ENCODE measurements at regions not wholly inside any gene's neighbourhood (a gene's known extent, or its start where the extent isn't known, plus 50 kb on each side); places are given as distances from the start of the nearest gene placed in this dataset.

DNA sequence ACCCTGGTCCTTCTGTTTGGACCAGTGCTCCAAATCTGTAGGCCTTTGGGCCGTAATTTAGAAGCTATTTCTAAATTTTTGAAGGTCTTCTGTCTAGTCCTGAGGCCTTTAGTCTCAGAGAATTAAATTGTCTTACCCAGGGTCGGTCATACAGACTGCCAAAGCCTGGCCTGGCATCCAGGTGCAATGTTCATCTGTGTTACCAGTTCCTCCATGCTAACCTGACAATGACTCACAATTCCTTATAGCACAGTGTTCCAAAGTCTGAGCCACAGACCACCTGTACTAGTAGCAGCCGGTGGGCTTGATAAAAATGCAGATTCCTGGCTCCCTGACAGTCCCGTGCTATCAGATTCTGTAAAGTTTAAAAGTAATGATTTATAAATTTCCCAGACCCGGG, 77.7 kb upstream of the MAP4K3 start:
- Histone ChIP-seq H3K9ac (ENCODE audit: low read length) (no peak overlapping the region), H3K9me2 (replicated peaks; ENCODE audit: insufficient read depth, low read length) (no peaks in the 10 kb centered on the region), H3K79me2 (ENCODE audit: low read length) (no peaks in the 10 kb centered on the region), H3K4me2 (ENCODE audit: low read depth, low read length) (no peak overlapping the region), H3K36me3 (replicated peaks; ENCODE audit: insufficient read depth, low read length) (no peaks in the 10 kb centered on the region), H3K4me1 (ENCODE audit: low read length) (peaks cover 11% of the 10 kb centered on the region), H4K20me1 (ENCODE audit: insufficient read depth, low read length) (no peaks in the 10 kb centered on the region), H3K27me3 (replicated peaks; ENCODE audit: insufficient read depth, low read length) (no peaks in the 10 kb centered on the region), H3K27ac (ENCODE audit: low read length) (no peak overlapping the region), H3F3A (ENCODE audit: insufficient read depth, low read length) (no peaks in the 10 kb centered on the region), H3K9me3 (replicated peaks; ENCODE audit: insufficient read depth, low read length) (no peaks in the 10 kb centered on the region), H3K4me3 (ENCODE audit: low read length) (no peak overlapping the region), H2AFZ (ENCODE audit: low read length) (no peak overlapping the region)
- TF ChIP-seq EZH2 (optimal IDR thresholded peaks at IDR 0.05; ENCODE audit: low read depth, low read length) (no peak), EZH2phosphoT487 (IDR thresholded peaks at IDR 0.05; ENCODE audit: low read length) (no peak)
- TF ChIP-seq, protein P1, sequence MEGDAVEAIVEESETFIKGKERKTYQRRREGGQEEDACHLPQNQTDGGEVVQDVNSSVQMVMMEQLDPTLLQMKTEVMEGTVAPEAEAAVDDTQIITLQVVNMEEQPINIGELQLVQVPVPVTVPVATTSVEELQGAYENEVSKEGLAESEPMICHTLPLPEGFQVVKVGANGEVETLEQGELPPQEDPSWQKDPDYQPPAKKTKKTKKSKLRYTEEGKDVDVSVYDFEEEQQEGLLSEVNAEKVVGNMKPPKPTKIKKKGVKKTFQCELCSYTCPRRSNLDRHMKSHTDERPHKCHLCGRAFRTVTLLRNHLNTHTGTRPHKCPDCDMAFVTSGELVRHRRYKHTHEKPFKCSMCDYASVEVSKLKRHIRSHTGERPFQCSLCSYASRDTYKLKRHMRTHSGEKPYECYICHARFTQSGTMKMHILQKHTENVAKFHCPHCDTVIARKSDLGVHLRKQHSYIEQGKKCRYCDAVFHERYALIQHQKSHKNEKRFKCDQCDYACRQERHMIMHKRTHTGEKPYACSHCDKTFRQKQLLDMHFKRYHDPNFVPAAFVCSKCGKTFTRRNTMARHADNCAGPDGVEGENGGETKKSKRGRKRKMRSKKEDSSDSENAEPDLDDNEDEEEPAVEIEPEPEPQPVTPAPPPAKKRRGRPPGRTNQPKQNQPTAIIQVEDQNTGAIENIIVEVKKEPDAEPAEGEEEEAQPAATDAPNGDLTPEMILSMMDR (IDR thresholded peaks at IDR 0.05; ENCODE audit: low read length) = no peak
- no peak for DNase-seq

DNA sequence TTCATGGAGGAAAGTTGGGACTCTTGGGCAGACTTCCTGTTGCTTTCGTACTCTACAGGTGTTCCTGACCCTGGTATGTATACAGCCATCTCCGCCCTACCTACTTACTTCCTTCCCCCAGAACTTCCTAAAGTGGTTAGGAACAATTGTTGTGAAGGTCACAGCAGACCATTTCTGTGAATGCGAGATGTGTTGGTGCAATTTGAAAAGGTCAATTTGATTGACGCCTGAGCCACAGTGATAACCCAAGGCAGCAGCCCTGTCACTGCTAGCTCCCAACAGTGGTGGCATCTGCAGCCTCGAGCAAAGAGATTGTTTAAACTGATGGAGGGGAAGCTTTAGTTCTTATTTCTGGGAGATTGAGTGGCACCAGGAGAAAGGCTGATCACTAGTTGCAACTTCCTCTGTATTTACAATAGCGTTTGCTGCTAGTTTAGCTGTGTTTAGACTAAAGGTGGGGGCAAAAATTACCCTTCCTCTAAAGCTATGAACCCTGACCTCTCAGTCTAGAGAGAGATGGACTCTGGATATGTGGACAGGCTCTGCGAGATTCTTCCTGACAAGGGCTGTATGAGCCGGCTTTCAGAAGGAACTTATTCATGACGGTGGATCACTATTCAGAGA, 78.3 kb upstream of the MAP4K3 start:
- H3K4me2 ChIP-seq (ENCODE audit: low read depth, low read length) = no peak overlapping the region
- no peak overlapping the region for H2AFZ ChIP-seq (ENCODE audit: low read length)
- no peaks in the 10 kb centered on the region for H3F3A ChIP-seq (ENCODE audit: insufficient read depth, low read length)
- no peaks in the 10 kb centered on the region for H3K79me2 ChIP-seq (ENCODE audit: low read length)
- no peaks in the 10 kb centered on the region for H3K36me3 ChIP-seq (replicated peaks; ENCODE audit: insufficient read depth, low read length)
- H3K9ac ChIP-seq (ENCODE audit: low read length) = no peak overlapping the region
- no peak overlapping the region for H3K27ac ChIP-seq (ENCODE audit: low read length)
- no peaks in the 10 kb centered on the region for H3K9me2 ChIP-seq (replicated peaks; ENCODE audit: insufficient read depth, low read length)
- DNase-seq = no peak
- H3K4me3 ChIP-seq (ENCODE audit: low read length) = no peak overlapping the region
- no peaks in the 10 kb centered on the region for H3K27me3 ChIP-seq (replicated peaks; ENCODE audit: insufficient read depth, low read length)
- H3K4me1 ChIP-seq (ENCODE audit: low read length) = peaks cover 11% of the 10 kb centered on the region
- TF ChIP-seq, protein P1 (IDR thresholded peaks at IDR 0.05; ENCODE audit: low read length) = no peak
- TF ChIP-seq EZH2 (optimal IDR thresholded peaks at IDR 0.05; ENCODE audit: low read depth, low read length) (no peak), EZH2phosphoT487 (IDR thresholded peaks at IDR 0.05; ENCODE audit: low read length) (no peak)
- H4K20me1 ChIP-seq (ENCODE audit: insufficient read depth, low read length) = no peaks in the 10 kb centered on the region
- no peaks in the 10 kb centered on the region for H3K9me3 ChIP-seq (replicated peaks; ENCODE audit: insufficient read depth, low read length)

- Histone ChIP-seq H3K9me3 (replicated peaks; ENCODE audit: insufficient read depth, low read length) (no peaks in the 10 kb centered on the region), H4K20me1 (ENCODE audit: insufficient read depth, low read length) (no peaks in the 10 kb centered on the region), H3K4me3 (ENCODE audit: low read length) (no peak overlapping the region), H3K27me3 (replicated peaks; ENCODE audit: insufficient read depth, low read length) (no peaks in the 10 kb centered on the region), H3F3A (ENCODE audit: insufficient read depth, low read length) (no peaks in the 10 kb centered on the region), H2AFZ (ENCODE audit: low read length) (no peak overlapping the region), H3K79me2 (ENCODE audit: low read length) (no peaks in the 10 kb centered on the region), H3K4me2 (ENCODE audit: low read depth, low read length) (no peak overlapping the region), H3K36me3 (replicated peaks; ENCODE audit: insufficient read depth, low read length) (no peaks in the 10 kb centered on the region), H3K27ac (ENCODE audit: low read length) (no peak overlapping the region), H3K9ac (ENCODE audit: low read length) (no peak overlapping the region), H3K9me2 (replicated peaks; ENCODE audit: insufficient read depth, low read length) (no peaks in the 10 kb centered on the region), H3K4me1 (ENCODE audit: low read length) (peaks cover 11% of the 10 kb centered on the region)
- TF ChIP-seq EZH2phosphoT487 (IDR thresholded peaks at IDR 0.05; ENCODE audit: low read length) = no peak
- no peak for TF ChIP-seq EZH2 (optimal IDR thresholded peaks at IDR 0.05; ENCODE audit: low read depth, low read length)
- TF ChIP-seq, protein P1 (IDR thresholded peaks at IDR 0.05; ENCODE audit: low read length) = no peak
- no peak for DNase-seq
Observed at GRCh38 chr2:39515897-39516346, 78.8 kb upstream of the MAP4K3 start.
